T-helper 17 cell (primary cell): ENCODE measurements at regions not wholly inside any gene's neighbourhood (a gene's known extent, or its start where the extent isn't known, plus 50 kb on each side); places are given as distances from the start of the nearest gene placed in this dataset.
A peak's percentile ranks its signal among the peaks of the same experiment; 100 is the strongest.

Experiments
- ATAC-seq: fragments of 150-1000 bp; cut with Tn5 transposase; 2 replicates; pipeline ENCODE4 v1.10.0; 2021; ENCODE audit warnings: mild to moderate bottlenecking, moderate library complexity
- DNase-seq, 3 donors: peaks; one replicate each; pipeline versions ENCODE4 v3.0.0 to v3.0.0-alpha.2; 2020 to 2021
- H3K9me3 ChIP-seq: one replicate; pipeline ENCODE4 v1.7.0; 2013; ENCODE audit warnings: low read length, mild to moderate bottlenecking; ENCODE audit not compliant: control insufficient read depth, poor library complexity, severe bottlenecking
- H3K27ac Mint-ChIP-seq: one replicate; pipeline ENCODE4 v1.8.0; 2022; ENCODE audit warnings: mild to moderate bottlenecking, moderate library complexity, mixed read lengths
- H3K27me3 Mint-ChIP-seq: one replicate; pipeline ENCODE4 v1.8.0; 2022; ENCODE audit warnings: mixed read lengths
- H3K36me3 Mint-ChIP-seq: one replicate; pipeline ENCODE4 v1.8.0; 2022; ENCODE audit warnings: low read depth, mixed read lengths
- H3K4me1 Mint-ChIP-seq: one replicate; pipeline ENCODE4 v1.8.0; 2022; ENCODE audit warnings: mild to moderate bottlenecking, mixed read lengths
- H3K4me3 Mint-ChIP-seq: one replicate; pipeline ENCODE4 v1.8.0; 2022; ENCODE audit warnings: mild to moderate bottlenecking, moderate library complexity, mixed read lengths

GRCh38 chr1:114224196-114224907, 70.7 kb upstream of the SYT6 start:
- no peak overlapping the region for H3K4me3 Mint-ChIP-seq
- no peaks in the 10 kb centered on the region for H3K4me1 Mint-ChIP-seq
- no peak overlapping the region for H3K27ac Mint-ChIP-seq
- peaks cover 15% of the 10 kb centered on the region for H3K27me3 Mint-ChIP-seq
- H3K9me3 ChIP-seq: no peaks in the 10 kb centered on the region
- DNase-seq: no peak
- no peak for ATAC-seq
- peaks cover 3% of the 10 kb centered on the region for H3K36me3 Mint-ChIP-seq

- H3K4me3 Mint-ChIP-seq: no peak overlapping the region
- H3K36me3 Mint-ChIP-seq: peaks cover 8% of the 10 kb centered on the region
- peaks cover 7% of the 10 kb centered on the region for H3K4me1 Mint-ChIP-seq
- H3K27me3 Mint-ChIP-seq: peaks cover 22% of the 10 kb centered on the region
- ATAC-seq: no peak
- H3K27ac Mint-ChIP-seq: no peak overlapping the region
- no peak for DNase-seq
- no peaks in the 10 kb centered on the region for H3K9me3 ChIP-seq
These were observed 69.3 kb upstream of the SYT6 start for GRCh38 chr1:114222920-114223319.

- peaks cover 26% of the 10 kb centered on the region for H3K27me3 Mint-ChIP-seq
- H3K27ac Mint-ChIP-seq: no peak overlapping the region
- H3K36me3 Mint-ChIP-seq: peaks cover 6% of the 10 kb centered on the region
- ATAC-seq (no peak), DNase-seq (no peak)
- H3K4me1 Mint-ChIP-seq: peaks cover 7% of the 10 kb centered on the region
- H3K9me3 ChIP-seq: no peaks in the 10 kb centered on the region
- peak overlapping the region; percentile 31 for H3K4me3 Mint-ChIP-seq
These were observed 65.7 kb upstream of the SYT6 start for GRCh38 chr1:114219172-114219868.

- ATAC-seq (no peak), DNase-seq (no peak)
- Mint-ChIP-seq H3K36me3 (peaks cover 6% of the 10 kb centered on the region), H3K4me3 (peak overlapping the region; percentile 31), H3K4me1 (peaks cover 7% of the 10 kb centered on the region), H3K27ac (no peak overlapping the region), H3K27me3 (peaks cover 26% of the 10 kb centered on the region)
- H3K9me3 ChIP-seq: no peaks in the 10 kb centered on the region
These were observed 64.9 kb upstream of the SYT6 start for GRCh38 chr1:114218361-114219171.

GRCh38 chr1:114216431-114217173, 62.9 kb upstream of the SYT6 start:
- H3K36me3 Mint-ChIP-seq: peaks cover 8% of the 10 kb centered on the region
- no peaks in the 10 kb centered on the region for H3K9me3 ChIP-seq
- no peak for ATAC-seq
- DNase-seq: no peak
- peaks cover 7% of the 10 kb centered on the region for H3K4me1 Mint-ChIP-seq
- peaks cover 38% of the 10 kb centered on the region for H3K27me3 Mint-ChIP-seq
- no peak overlapping the region for H3K27ac Mint-ChIP-seq
- no peak overlapping the region for H3K4me3 Mint-ChIP-seq

GRCh38 chr1:114215436-114215835, 61.8 kb upstream of the SYT6 start:
- H3K9me3 ChIP-seq: no peaks in the 10 kb centered on the region
- Mint-ChIP-seq H3K36me3 (peaks cover 8% of the 10 kb centered on the region), H3K27me3 (peaks cover 48% of the 10 kb centered on the region), H3K27ac (no peak overlapping the region), H3K4me3 (no peak overlapping the region), H3K4me1 (peaks cover 7% of the 10 kb centered on the region)
- DNase-seq (no peak), ATAC-seq (no peak)

- Mint-ChIP-seq H3K4me3 (no peak overlapping the region), H3K27me3 (peaks cover 57% of the 10 kb centered on the region), H3K27ac (no peak overlapping the region)
These were observed 60.3 kb upstream of the SYT6 start for GRCh38 chr1:114214016-114214415.

GRCh38 chr1:114209971-114210370, 56.3 kb upstream of the SYT6 start:
- peaks cover 16% of the 10 kb centered on the region for H3K4me1 Mint-ChIP-seq
- no peak overlapping the region for H3K27ac Mint-ChIP-seq
- DNase-seq: no peak
- peaks cover 7% of the 10 kb centered on the region for H3K36me3 Mint-ChIP-seq
- no peak overlapping the region for H3K4me3 Mint-ChIP-seq
- no peaks in the 10 kb centered on the region for H3K9me3 ChIP-seq
- ATAC-seq: no peak
- H3K27me3 Mint-ChIP-seq: peaks cover 74% of the 10 kb centered on the region

More at GRCh38 chr1:114214016-114214415, 60.3 kb upstream of the SYT6 start:
- Mint-ChIP-seq H3K4me1 (peaks cover 5% of the 10 kb centered on the region), H3K36me3 (peaks cover 8% of the 10 kb centered on the region)
- DNase-seq (no peak), ATAC-seq (no peak)
- no peaks in the 10 kb centered on the region for H3K9me3 ChIP-seq

GRCh38 chr1:114208714-114209113, 55.0 kb upstream of the SYT6 start:
- peaks cover 7% of the 10 kb centered on the region for H3K36me3 Mint-ChIP-seq
- peaks cover 84% of the 10 kb centered on the region for H3K27me3 Mint-ChIP-seq
- ATAC-seq (no peak), DNase-seq (no peak)
- peak overlapping the region; percentile 70 for H3K27ac Mint-ChIP-seq
- H3K4me1 Mint-ChIP-seq: peaks cover 16% of the 10 kb centered on the region
- H3K4me3 Mint-ChIP-seq: no peak overlapping the region
- H3K9me3 ChIP-seq: no peaks in the 10 kb centered on the region

GRCh38 chr1:114208106-114208505, 54.4 kb upstream of the SYT6 start:
- peaks cover 90% of the 10 kb centered on the region for H3K27me3 Mint-ChIP-seq
- H3K27ac Mint-ChIP-seq: peak overlapping the region; percentile 70
- H3K4me1 Mint-ChIP-seq: peaks cover 16% of the 10 kb centered on the region
- peaks cover 5% of the 10 kb centered on the region for H3K36me3 Mint-ChIP-seq
- peak overlapping the region; percentile 42 for H3K4me3 Mint-ChIP-seq
- H3K9me3 ChIP-seq: no peaks in the 10 kb centered on the region
- DNase-seq (no peak), ATAC-seq (no peak)

- ATAC-seq: no peak
- DNase-seq: no peak
- H3K9me3 ChIP-seq: no peaks in the 10 kb centered on the region
- Mint-ChIP-seq H3K27me3 (peaks cover 91% of the 10 kb centered on the region), H3K27ac (no peak overlapping the region), H3K4me3 (no peak overlapping the region), H3K36me3 (peaks cover 5% of the 10 kb centered on the region), H3K4me1 (peaks cover 16% of the 10 kb centered on the region)
These were observed 54.0 kb upstream of the SYT6 start for GRCh38 chr1:114207635-114208034.

- peaks cover 91% of the 10 kb centered on the region for H3K27me3 Mint-ChIP-seq
These were observed 52.7 kb upstream of the SYT6 start for GRCh38 chr1:114206392-114206791.

More at GRCh38 chr1:114206392-114206791, 52.7 kb upstream of the SYT6 start:
- peaks cover 5% of the 10 kb centered on the region for H3K36me3 Mint-ChIP-seq
- peaks cover 16% of the 10 kb centered on the region for H3K4me1 Mint-ChIP-seq
- no peak overlapping the region for H3K27ac Mint-ChIP-seq
- DNase-seq (no peak), ATAC-seq (no peak)
- H3K9me3 ChIP-seq: no peaks in the 10 kb centered on the region
- H3K4me3 Mint-ChIP-seq: no peak overlapping the region
